ENCODE measurements at regions not wholly inside any gene's neighbourhood (a gene's known extent, or its start where the extent isn't known, plus 50 kb on each side); places are given as distances from the start of the nearest gene placed in this dataset.

DNA sequence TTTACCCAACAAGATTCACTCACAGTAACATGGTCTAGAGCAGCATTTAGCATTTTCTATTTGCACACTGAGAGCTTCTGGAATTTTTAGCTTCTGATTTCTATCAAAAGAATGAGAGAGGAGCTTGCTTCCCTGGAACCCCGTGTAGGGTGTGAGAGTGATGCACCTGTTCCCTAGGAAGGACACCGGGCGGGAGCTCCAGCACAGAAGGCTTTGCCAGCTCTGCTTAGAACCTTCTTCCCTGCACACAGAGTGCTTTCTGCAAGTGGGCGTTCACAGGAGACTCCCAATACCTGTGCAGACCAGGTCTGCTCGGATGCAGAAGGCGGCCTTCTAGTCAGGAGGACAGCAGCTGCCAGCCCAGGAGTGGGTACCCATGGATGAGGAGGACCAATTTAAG, 217.3 kb downstream of the TBXT start:
- ChIA-PET POLR2A (no interaction called here), CTCF (interaction anchor here (0.5 to 1.0 kb wide), 4 partner anchors 60 to 395 kb away, joined by 4 to 5 read pairs (median 4); no protein-coding TSS in a partner anchor)
- H3K9me3 ChIP-seq (ENCODE audit: control insufficient read depth, insufficient read depth, low read depth, low read length) = no peaks in the 10 kb centered on the region
- no peak overlapping the region for H3K27ac ChIP-seq (ENCODE audit: extremely low read depth, low read depth, low read length)
- H3K36me3 ChIP-seq (ENCODE audit: control insufficient read depth in 2 of 2, insufficient read depth in 1 of 2, low read length in 2 of 2) = no peaks in the 10 kb centered on the region
- no peaks in the 10 kb centered on the region for H3K4me1 ChIP-seq (ENCODE audit: control insufficient read depth, insufficient read depth, low read length)
- TF ChIP-seq SP2 (tag by site-specific recombination; IDR thresholded peaks at IDR 0.05) (no peak), KLF7 (tag by site-specific recombination; IDR thresholded peaks at IDR 0.05; ENCODE audit: borderline replicate concordance) (no peak), EGR2 (tag by site-specific recombination; IDR thresholded peaks at IDR 0.05; ENCODE audit: low read depth) (no peak), SETDB1 (IDR thresholded peaks at IDR 0.05; ENCODE audit: insufficient read length, low read length) (no peak), ZNF549 (tag by site-specific recombination; IDR thresholded peaks at IDR 0.05) (no peak), REPIN1 (tag by site-specific recombination; IDR thresholded peaks at IDR 0.05; ENCODE audit: low read depth) (no peak), FEZF1 (tag by site-specific recombination; IDR thresholded peaks at IDR 0.05) (no peak)
- TF ChIP-seq, protein P1, sequence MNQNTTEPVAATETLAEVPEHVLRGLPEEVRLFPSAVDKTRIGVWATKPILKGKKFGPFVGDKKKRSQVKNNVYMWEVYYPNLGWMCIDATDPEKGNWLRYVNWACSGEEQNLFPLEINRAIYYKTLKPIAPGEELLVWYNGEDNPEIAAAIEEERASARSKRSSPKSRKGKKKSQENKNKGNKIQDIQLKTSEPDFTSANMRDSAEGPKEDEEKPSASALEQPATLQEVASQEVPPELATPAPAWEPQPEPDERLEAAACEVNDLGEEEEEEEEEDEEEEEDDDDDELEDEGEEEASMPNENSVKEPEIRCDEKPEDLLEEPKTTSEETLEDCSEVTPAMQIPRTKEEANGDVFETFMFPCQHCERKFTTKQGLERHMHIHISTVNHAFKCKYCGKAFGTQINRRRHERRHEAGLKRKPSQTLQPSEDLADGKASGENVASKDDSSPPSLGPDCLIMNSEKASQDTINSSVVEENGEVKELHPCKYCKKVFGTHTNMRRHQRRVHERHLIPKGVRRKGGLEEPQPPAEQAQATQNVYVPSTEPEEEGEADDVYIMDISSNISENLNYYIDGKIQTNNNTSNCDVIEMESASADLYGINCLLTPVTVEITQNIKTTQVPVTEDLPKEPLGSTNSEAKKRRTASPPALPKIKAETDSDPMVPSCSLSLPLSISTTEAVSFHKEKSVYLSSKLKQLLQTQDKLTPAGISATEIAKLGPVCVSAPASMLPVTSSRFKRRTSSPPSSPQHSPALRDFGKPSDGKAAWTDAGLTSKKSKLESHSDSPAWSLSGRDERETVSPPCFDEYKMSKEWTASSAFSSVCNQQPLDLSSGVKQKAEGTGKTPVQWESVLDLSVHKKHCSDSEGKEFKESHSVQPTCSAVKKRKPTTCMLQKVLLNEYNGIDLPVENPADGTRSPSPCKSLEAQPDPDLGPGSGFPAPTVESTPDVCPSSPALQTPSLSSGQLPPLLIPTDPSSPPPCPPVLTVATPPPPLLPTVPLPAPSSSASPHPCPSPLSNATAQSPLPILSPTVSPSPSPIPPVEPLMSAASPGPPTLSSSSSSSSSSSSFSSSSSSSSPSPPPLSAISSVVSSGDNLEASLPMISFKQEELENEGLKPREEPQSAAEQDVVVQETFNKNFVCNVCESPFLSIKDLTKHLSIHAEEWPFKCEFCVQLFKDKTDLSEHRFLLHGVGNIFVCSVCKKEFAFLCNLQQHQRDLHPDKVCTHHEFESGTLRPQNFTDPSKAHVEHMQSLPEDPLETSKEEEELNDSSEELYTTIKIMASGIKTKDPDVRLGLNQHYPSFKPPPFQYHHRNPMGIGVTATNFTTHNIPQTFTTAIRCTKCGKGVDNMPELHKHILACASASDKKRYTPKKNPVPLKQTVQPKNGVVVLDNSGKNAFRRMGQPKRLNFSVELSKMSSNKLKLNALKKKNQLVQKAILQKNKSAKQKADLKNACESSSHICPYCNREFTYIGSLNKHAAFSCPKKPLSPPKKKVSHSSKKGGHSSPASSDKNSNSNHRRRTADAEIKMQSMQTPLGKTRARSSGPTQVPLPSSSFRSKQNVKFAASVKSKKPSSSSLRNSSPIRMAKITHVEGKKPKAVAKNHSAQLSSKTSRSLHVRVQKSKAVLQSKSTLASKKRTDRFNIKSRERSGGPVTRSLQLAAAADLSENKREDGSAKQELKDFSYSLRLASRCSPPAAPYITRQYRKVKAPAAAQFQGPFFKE (tag by site-specific recombination; IDR thresholded peaks at IDR 0.05; ENCODE audit: borderline replicate concordance) = no peak
- TF ChIP-seq, protein P2, sequence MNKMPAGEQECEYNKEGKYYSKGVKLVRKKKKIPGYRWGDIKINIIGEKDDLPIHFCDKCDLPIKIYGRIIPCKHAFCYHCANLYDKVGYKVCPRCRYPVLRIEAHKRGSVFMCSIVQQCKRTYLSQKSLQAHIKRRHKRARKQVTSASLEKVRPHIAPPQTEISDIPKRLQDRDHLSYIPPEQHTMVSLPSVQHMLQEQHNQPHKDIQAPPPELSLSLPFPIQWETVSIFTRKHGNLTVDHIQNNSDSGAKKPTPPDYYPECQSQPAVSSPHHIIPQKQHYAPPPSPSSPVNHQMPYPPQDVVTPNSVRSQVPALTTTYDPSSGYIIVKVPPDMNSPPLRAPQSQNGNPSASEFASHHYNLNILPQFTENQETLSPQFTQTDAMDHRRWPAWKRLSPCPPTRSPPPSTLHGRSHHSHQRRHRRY (tag by site-specific recombination; IDR thresholded peaks at IDR 0.05) = no peak
- no peak overlapping the region for H3K4me3 ChIP-seq (ENCODE audit: low read depth, low read length)

DNA sequence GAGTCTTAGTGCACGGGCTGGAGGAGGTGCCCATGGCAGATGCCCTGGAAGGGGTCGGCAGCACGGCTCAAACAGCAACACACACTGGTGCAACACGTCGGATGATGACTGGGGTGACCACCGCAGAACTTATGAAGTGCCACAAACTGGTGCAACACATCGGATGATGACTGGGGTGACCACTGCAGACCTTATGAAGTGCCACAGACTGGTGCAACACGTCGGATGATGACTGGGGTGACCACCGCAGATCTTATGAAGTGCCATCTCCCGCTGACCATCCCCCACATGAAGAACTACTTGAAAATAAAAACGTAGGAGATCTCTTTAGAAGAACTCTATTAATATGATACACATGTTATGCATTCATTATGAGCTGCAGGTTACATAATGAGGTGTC, 218.3 kb downstream of the TBXT start:
- CTCF ChIA-PET = no interaction called here
- Histone ChIP-seq H3K36me3 (ENCODE audit: control insufficient read depth in 2 of 2, insufficient read depth in 1 of 2, low read length in 2 of 2) (no peaks in the 10 kb centered on the region), H3K4me1 (ENCODE audit: control insufficient read depth, insufficient read depth, low read length) (no peaks in the 10 kb centered on the region), H3K27ac (ENCODE audit: extremely low read depth, low read depth, low read length) (no peak overlapping the region), H3K4me3 (ENCODE audit: low read depth, low read length) (no peak overlapping the region), H3K9me3 (ENCODE audit: control insufficient read depth, insufficient read depth, low read depth, low read length) (no peaks in the 10 kb centered on the region)
- POLR2A ChIA-PET = no interaction called here
- TF ChIP-seq HOXA7 (CRISPR knock-in tag; IDR thresholded peaks at IDR 0.05; ENCODE audit: borderline replicate concordance) (no peak), ZNF76 (tag by site-specific recombination; IDR thresholded peaks at IDR 0.05; ENCODE audit: borderline replicate concordance, low read depth) (no peak), ZNF777 (tag by site-specific recombination; IDR thresholded peaks at IDR 0.05; ENCODE audit: borderline replicate concordance) (no peak), ZNF416 (tag by site-specific recombination; IDR thresholded peaks at IDR 0.05) (no peak), ZNF510 (tag by site-specific recombination; IDR thresholded peaks at IDR 0.05; ENCODE audit: insufficient replicate concordance) (no peak), ZNF548 (tag by site-specific recombination; IDR thresholded peaks at IDR 0.05) (no peak), ZBTB48 (tag by site-specific recombination; IDR thresholded peaks at IDR 0.05) (no peak), KLF16 (tag by site-specific recombination; IDR thresholded peaks at IDR 0.05) (no peak)
- TF ChIP-seq, protein P3, sequence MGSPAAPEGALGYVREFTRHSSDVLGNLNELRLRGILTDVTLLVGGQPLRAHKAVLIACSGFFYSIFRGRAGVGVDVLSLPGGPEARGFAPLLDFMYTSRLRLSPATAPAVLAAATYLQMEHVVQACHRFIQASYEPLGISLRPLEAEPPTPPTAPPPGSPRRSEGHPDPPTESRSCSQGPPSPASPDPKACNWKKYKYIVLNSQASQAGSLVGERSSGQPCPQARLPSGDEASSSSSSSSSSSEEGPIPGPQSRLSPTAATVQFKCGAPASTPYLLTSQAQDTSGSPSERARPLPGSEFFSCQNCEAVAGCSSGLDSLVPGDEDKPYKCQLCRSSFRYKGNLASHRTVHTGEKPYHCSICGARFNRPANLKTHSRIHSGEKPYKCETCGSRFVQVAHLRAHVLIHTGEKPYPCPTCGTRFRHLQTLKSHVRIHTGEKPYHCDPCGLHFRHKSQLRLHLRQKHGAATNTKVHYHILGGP (tag by site-specific recombination; IDR thresholded peaks at IDR 0.05) = no peak
- TF ChIP-seq, protein P4, sequence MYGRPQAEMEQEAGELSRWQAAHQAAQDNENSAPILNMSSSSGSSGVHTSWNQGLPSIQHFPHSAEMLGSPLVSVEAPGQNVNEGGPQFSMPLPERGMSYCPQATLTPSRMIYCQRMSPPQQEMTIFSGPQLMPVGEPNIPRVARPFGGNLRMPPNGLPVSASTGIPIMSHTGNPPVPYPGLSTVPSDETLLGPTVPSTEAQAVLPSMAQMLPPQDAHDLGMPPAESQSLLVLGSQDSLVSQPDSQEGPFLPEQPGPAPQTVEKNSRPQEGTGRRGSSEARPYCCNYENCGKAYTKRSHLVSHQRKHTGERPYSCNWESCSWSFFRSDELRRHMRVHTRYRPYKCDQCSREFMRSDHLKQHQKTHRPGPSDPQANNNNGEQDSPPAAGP (tag by site-specific recombination; IDR thresholded peaks at IDR 0.05) = no peak
- TF ChIP-seq, protein P5, sequence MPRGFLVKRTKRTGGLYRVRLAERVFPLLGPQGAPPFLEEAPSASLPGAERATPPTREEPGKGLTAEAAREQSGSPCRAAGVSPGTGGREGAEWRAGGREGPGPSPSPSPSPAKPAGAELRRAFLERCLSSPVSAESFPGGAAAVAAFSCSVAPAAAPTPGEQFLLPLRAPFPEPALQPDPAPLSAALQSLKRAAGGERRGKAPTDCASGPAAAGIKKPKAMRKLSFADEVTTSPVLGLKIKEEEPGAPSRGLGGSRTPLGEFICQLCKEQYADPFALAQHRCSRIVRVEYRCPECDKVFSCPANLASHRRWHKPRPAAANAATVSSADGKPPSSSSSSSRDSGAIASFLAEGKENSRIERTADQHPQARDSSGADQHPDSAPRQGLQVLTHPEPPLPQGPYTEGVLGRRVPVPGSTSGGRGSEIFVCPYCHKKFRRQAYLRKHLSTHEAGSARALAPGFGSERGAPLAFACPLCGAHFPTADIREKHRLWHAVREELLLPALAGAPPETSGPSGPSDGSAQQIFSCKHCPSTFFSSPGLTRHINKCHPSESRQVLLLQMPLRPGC (tag by site-specific recombination; IDR thresholded peaks at IDR 0.05) = no peak

All from HEK293 (cell line).